Liver (tissue), 3 donors: ENCODE measurements at regions not wholly inside any gene's neighbourhood (a gene's known extent, or its start where the extent isn't known, plus 50 kb on each side); places are given as distances from the start of the nearest gene placed in this dataset.

Source experiments
- EGR1 ChIP-seq, 2 donors: IDR thresholded peaks; 2 replicates each; pipeline ENCODE4 v1.6.1; 2016 to 2018; ENCODE audit warnings: antibody characterized with exemption in 2 of 2, low read depth in 2 of 2
- FOXA1 ChIP-seq: IDR thresholded peaks from 2 replicates; pipeline ENCODE4 v1.6.1; 2016; ENCODE audit warnings: antibody characterized with exemption
- GABPA ChIP-seq, 2 donors: IDR thresholded peaks in 1 of 2; conservative IDR thresholded peaks in 1 of 2; 2 replicates each; pipeline ENCODE4 v1.6.1; 2016; ENCODE audit warnings: antibody characterized with exemption in 2 of 2, mild to moderate bottlenecking in 1 of 2, moderate library complexity in 1 of 2
- HNF4A ChIP-seq, 2 donors: conservative IDR thresholded peaks; 2 replicates each; pipeline ENCODE4 v1.6.1; 2016; ENCODE audit warnings: antibody characterized with exemption in 2 of 2, mild to moderate bottlenecking in 2 of 2
- JUND ChIP-seq, 2 donors: IDR thresholded peaks; 2 replicates each; pipeline ENCODE4 v1.6.1; 2016; ENCODE audit warnings: antibody characterized with exemption in 2 of 2
- RAD21 ChIP-seq, 2 donors: IDR thresholded peaks; 2 replicates each; pipeline ENCODE4 v1.6.1; 2016; ENCODE audit warnings: antibody characterized with exemption in 2 of 2, mild to moderate bottlenecking in 2 of 2
- RXRA ChIP-seq, 2 donors: IDR thresholded peaks; 2 replicates each; pipeline ENCODE4 v1.6.1; 2017 to 2018; ENCODE audit warnings: antibody characterized with exemption in 2 of 2, mild to moderate bottlenecking in 1 of 2
- SP1 ChIP-seq: IDR thresholded peaks from 2 replicates; pipeline ENCODE4 v1.6.1; 2018; ENCODE audit warnings: antibody characterized with exemption, mild to moderate bottlenecking
- TAF1 ChIP-seq: conservative IDR thresholded peaks from 2 replicates; pipeline ENCODE4 v1.6.1; 2016; ENCODE audit warnings: antibody characterized with exemption, mild to moderate bottlenecking
- YY1 ChIP-seq: IDR thresholded peaks from 2 replicates; pipeline ENCODE4 v1.6.1; 2016; ENCODE audit warnings: antibody characterized with exemption, mild to moderate bottlenecking
- TF ChIP-seq, protein P1 (sequence below): fragments of 150-350 bp; IDR thresholded peaks from 2 replicates; pipeline ENCODE4 v1.5.1; 2017; ENCODE audit warnings: improper control_type of control experiment, low read depth, low read length; ENCODE audit not compliant: missing input control
- TF ChIP-seq, protein P2 (sequence below): IDR thresholded peaks from 2 replicates; pipeline ENCODE4 v1.6.1; 2016; ENCODE audit warnings: antibody characterized with exemption
- TF ChIP-seq, protein P3 (sequence below): IDR thresholded peaks from 2 replicates; pipeline ENCODE4 v1.6.1; 2016; ENCODE audit warnings: antibody characterized with exemption
- TF ChIP-seq, protein P4 (sequence below): IDR thresholded peaks from 2 replicates; pipeline ENCODE4 v1.6.1; 2016; ENCODE audit warnings: antibody characterized with exemption, mild to moderate bottlenecking
- donor health status: healthy.
- donor health status: healthy.

DNA sequence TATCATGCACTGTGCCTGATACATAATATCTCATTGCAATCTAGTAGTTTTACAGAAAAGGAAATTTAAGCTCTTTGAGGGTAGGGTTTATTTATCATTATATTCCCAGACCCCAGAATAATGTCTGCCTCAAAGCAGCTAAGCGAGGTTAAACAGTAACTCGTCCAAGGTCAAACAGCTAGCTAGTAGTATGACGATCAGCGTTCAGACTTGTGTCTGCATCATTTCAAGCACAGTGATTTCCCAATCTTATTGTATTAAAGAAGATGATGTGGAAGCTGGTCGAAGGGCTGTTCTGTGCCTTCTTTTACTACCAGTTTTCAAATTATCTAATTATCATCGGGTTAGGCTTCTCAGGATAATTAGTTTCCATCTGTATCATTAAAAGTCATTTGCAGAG lies 55.1 kb upstream of the NFIB start:
- TF ChIP-seq, protein P1, sequence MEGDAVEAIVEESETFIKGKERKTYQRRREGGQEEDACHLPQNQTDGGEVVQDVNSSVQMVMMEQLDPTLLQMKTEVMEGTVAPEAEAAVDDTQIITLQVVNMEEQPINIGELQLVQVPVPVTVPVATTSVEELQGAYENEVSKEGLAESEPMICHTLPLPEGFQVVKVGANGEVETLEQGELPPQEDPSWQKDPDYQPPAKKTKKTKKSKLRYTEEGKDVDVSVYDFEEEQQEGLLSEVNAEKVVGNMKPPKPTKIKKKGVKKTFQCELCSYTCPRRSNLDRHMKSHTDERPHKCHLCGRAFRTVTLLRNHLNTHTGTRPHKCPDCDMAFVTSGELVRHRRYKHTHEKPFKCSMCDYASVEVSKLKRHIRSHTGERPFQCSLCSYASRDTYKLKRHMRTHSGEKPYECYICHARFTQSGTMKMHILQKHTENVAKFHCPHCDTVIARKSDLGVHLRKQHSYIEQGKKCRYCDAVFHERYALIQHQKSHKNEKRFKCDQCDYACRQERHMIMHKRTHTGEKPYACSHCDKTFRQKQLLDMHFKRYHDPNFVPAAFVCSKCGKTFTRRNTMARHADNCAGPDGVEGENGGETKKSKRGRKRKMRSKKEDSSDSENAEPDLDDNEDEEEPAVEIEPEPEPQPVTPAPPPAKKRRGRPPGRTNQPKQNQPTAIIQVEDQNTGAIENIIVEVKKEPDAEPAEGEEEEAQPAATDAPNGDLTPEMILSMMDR = no peak
- TF ChIP-seq HNF4A (conservative IDR thresholded peaks at IDR 0.05) = no peak
- no peak for TF ChIP-seq RAD21 (IDR thresholded peaks at IDR 0.05)
- no peak for TF ChIP-seq EGR1 (IDR thresholded peaks at IDR 0.05; ENCODE audit: low read depth in 2 of 2)
- no peak for TF ChIP-seq GABPA (IDR thresholded peaks at IDR 0.05 in 1 of 2, conservative IDR thresholded peaks at IDR 0.05 in 1 of 2)
- TF ChIP-seq TAF1 = no peak
- TF ChIP-seq, protein P2, sequence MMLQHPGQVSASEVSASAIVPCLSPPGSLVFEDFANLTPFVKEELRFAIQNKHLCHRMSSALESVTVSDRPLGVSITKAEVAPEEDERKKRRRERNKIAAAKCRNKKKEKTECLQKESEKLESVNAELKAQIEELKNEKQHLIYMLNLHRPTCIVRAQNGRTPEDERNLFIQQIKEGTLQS = no peak
- no peak for TF ChIP-seq FOXA1
- TF ChIP-seq SP1 = no peak
- no peak for TF ChIP-seq JUND (IDR thresholded peaks at IDR 0.05)
- TF ChIP-seq, protein P3, sequence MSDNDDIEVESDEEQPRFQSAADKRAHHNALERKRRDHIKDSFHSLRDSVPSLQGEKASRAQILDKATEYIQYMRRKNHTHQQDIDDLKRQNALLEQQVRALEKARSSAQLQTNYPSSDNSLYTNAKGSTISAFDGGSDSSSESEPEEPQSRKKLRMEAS = no peak
- TF ChIP-seq, protein P4, sequence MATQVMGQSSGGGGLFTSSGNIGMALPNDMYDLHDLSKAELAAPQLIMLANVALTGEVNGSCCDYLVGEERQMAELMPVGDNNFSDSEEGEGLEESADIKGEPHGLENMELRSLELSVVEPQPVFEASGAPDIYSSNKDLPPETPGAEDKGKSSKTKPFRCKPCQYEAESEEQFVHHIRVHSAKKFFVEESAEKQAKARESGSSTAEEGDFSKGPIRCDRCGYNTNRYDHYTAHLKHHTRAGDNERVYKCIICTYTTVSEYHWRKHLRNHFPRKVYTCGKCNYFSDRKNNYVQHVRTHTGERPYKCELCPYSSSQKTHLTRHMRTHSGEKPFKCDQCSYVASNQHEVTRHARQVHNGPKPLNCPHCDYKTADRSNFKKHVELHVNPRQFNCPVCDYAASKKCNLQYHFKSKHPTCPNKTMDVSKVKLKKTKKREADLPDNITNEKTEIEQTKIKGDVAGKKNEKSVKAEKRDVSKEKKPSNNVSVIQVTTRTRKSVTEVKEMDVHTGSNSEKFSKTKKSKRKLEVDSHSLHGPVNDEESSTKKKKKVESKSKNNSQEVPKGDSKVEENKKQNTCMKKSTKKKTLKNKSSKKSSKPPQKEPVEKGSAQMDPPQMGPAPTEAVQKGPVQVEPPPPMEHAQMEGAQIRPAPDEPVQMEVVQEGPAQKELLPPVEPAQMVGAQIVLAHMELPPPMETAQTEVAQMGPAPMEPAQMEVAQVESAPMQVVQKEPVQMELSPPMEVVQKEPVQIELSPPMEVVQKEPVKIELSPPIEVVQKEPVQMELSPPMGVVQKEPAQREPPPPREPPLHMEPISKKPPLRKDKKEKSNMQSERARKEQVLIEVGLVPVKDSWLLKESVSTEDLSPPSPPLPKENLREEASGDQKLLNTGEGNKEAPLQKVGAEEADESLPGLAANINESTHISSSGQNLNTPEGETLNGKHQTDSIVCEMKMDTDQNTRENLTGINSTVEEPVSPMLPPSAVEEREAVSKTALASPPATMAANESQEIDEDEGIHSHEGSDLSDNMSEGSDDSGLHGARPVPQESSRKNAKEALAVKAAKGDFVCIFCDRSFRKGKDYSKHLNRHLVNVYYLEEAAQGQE = no peak
- TF ChIP-seq YY1 = no peak
- no peak for TF ChIP-seq RXRA (IDR thresholded peaks at IDR 0.05)
